ENCODE measurements at regions not wholly inside any gene's neighbourhood (a gene's known extent, or its start where the extent isn't known, plus 50 kb on each side); places are given as distances from the start of the nearest gene placed in this dataset.

DNA sequence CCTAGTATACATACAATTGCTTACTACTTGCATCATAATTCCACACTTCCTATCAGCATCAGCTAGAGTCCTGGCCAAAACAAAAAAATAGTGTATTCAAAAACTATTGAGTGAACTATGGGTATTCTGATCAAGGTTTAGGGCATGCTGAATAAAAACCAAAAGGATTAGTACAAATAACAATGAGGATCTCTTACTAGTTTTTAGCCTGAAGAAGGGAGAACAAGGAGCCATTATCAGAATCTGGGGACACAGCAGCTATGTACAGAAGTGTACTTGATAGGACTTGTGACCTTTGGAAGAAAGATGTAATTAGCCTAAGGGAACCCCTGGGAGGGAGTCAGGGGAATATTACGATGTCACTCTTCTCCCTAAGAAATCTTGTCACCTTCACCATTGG lies 832.2 kb downstream of the SQOR start:
- no peak overlapping the region for H2AFZ ChIP-seq (ENCODE audit: low read length)
- no peak overlapping the region for H3K27ac ChIP-seq (ENCODE audit: low read depth, low read length, poor library complexity, severe bottlenecking)
- DNase-seq (ENCODE audit: low spot score), result no peak
- no peaks in the 10 kb centered on the region for H4K20me1 ChIP-seq (ENCODE audit: insufficient read depth, low read length)
- intact Hi-C loops (cut with micrococcal nuclease; ENCODE audit: unreplicated experiment), result no loop called here
- no peaks in the 10 kb centered on the region for H3K4me1 ChIP-seq (ENCODE audit: insufficient read depth, low read length, poor library complexity, severe bottlenecking)
- ChIA-PET CTCF (ENCODE audit: unreplicated experiment) (no interaction called here), POLR2A (interaction anchor here (0.6 to 1.3 kb wide), 2 partner anchors 10 to 42 kb away, joined by 3 to 4 read pairs; no protein-coding TSS in a partner anchor)
- no peak overlapping the region for H3K4me3 ChIP-seq (ENCODE audit: low read depth, low read length, poor library complexity, severe bottlenecking)
- H3K36me3 ChIP-seq (ENCODE audit: insufficient read depth, low read length), result no peaks in the 10 kb centered on the region
- no TSS peak for BruUV-seq (replicated peaks)
- TF ChIP-seq CTCF (conservative IDR thresholded peaks at IDR 0.05; ENCODE audit: low read length), result no peak
- no peak for TF ChIP-seq EZH2phosphoT487 (IDR thresholded peaks at IDR 0.05; ENCODE audit: borderline replicate concordance, low read depth, low read length)
- no peak overlapping the region for H3K4me2 ChIP-seq (ENCODE audit: low read length)
- no peaks in the 10 kb centered on the region for H3K79me2 ChIP-seq (ENCODE audit: insufficient read depth, low read depth, low read length)
- no peaks in the 10 kb centered on the region for H3K9me2 ChIP-seq (ENCODE audit: insufficient read depth, low read length)
- H3K9me3 ChIP-seq (ENCODE audit: low read length), result no peaks in the 10 kb centered on the region

- no TSS peak for BruUV-seq (replicated peaks)
- no peak overlapping the region for H3K27ac ChIP-seq (ENCODE audit: low read depth, low read length, poor library complexity, severe bottlenecking)
- H3K4me2 ChIP-seq (ENCODE audit: low read length), result no peak overlapping the region
- H3K4me1 ChIP-seq (ENCODE audit: insufficient read depth, low read length, poor library complexity, severe bottlenecking), result no peaks in the 10 kb centered on the region
- H3K36me3 ChIP-seq (ENCODE audit: insufficient read depth, low read length), result no peaks in the 10 kb centered on the region
- POLR2A ChIA-PET, result no interaction called here
- H2AFZ ChIP-seq (ENCODE audit: low read length), result no peak overlapping the region
- CTCF ChIA-PET (ENCODE audit: unreplicated experiment), result no interaction called here
- TF ChIP-seq EZH2phosphoT487 (IDR thresholded peaks at IDR 0.05; ENCODE audit: borderline replicate concordance, low read depth, low read length) (no peak), CTCF (conservative IDR thresholded peaks at IDR 0.05; ENCODE audit: low read length) (no peak)
- H4K20me1 ChIP-seq (ENCODE audit: insufficient read depth, low read length), result no peaks in the 10 kb centered on the region
- no peak for DNase-seq (ENCODE audit: low spot score)
- H3K79me2 ChIP-seq (ENCODE audit: insufficient read depth, low read depth, low read length), result no peaks in the 10 kb centered on the region
- no peaks in the 10 kb centered on the region for H3K9me3 ChIP-seq (ENCODE audit: low read length)
- no peaks in the 10 kb centered on the region for H3K9me2 ChIP-seq (ENCODE audit: insufficient read depth, low read length)
- H3K4me3 ChIP-seq (ENCODE audit: low read depth, low read length, poor library complexity, severe bottlenecking), result no peak overlapping the region
- intact Hi-C loops (cut with micrococcal nuclease; ENCODE audit: unreplicated experiment), result no loop called here
Observed at GRCh38 chr15:46471096-46471495, 836.3 kb downstream of the SQOR start.

- Histone ChIP-seq H2AFZ (ENCODE audit: low read length) (no peak overlapping the region), H3K9me2 (ENCODE audit: insufficient read depth, low read length) (no peaks in the 10 kb centered on the region), H3K36me3 (ENCODE audit: insufficient read depth, low read length) (no peaks in the 10 kb centered on the region), H3K4me3 (ENCODE audit: low read depth, low read length, poor library complexity, severe bottlenecking) (no peak overlapping the region), H3K4me2 (ENCODE audit: low read length) (no peak overlapping the region), H3K4me1 (ENCODE audit: insufficient read depth, low read length, poor library complexity, severe bottlenecking) (no peaks in the 10 kb centered on the region), H3K27ac (ENCODE audit: low read depth, low read length, poor library complexity, severe bottlenecking) (no peak overlapping the region), H3K9me3 (ENCODE audit: low read length) (no peaks in the 10 kb centered on the region), H3K79me2 (ENCODE audit: insufficient read depth, low read depth, low read length) (no peaks in the 10 kb centered on the region), H4K20me1 (ENCODE audit: insufficient read depth, low read length) (no peaks in the 10 kb centered on the region)
- no TSS peak for BruUV-seq (replicated peaks)
- no peak for TF ChIP-seq CTCF (conservative IDR thresholded peaks at IDR 0.05; ENCODE audit: low read length)
- TF ChIP-seq EZH2phosphoT487 (IDR thresholded peaks at IDR 0.05; ENCODE audit: borderline replicate concordance, low read depth, low read length), result no peak
- CTCF ChIA-PET (ENCODE audit: unreplicated experiment), result no interaction called here
- no peak for DNase-seq (ENCODE audit: low spot score)
- POLR2A ChIA-PET, result interaction anchor here (0.8 kb wide), 1 partner anchor 18 kb away, joined by 4 read pairs; no protein-coding TSS in a partner anchor
- intact Hi-C loops (cut with micrococcal nuclease; ENCODE audit: unreplicated experiment), result no loop called here
Observed at GRCh38 chr15:46489276-46489675, 854.4 kb downstream of the SQOR start.

Measured in OCI-LY7 (cell line).